Keratinocyte (primary cell): ENCODE measurements at regions not wholly inside any gene's neighbourhood (a gene's known extent, or its start where the extent isn't known, plus 50 kb on each side); places are given as distances from the start of the nearest gene placed in this dataset.
"Not testable (repeated sequence)": the region's sequence is repeated elsewhere in the genome, so short reads cannot be mapped to it uniquely, and the experiment has no call there.

ENCODE experiments used
- EZH2 ChIP-seq: IDR thresholded peaks from one replicate; pipeline ENCODE4 v1.6.1; 2012; ENCODE audit warnings: inconsistent platforms, mild to moderate bottlenecking, low read length, moderate library complexity
- TF ChIP-seq, protein P1 (sequence below), 3 experiments: IDR thresholded peaks in 1 of 3; conservative IDR thresholded peaks in 1 of 3; optimal IDR thresholded peaks in 1 of 3; 2 replicates in 2 of 3; 3 replicates in 1 of 3; pipeline versions ENCODE3 to v1.5.1; 2011; ENCODE audit warnings: low read length in 3 of 3, mild to moderate bottlenecking in 3 of 3, moderate library complexity in 2 of 3, control low read depth in 1 of 3, inconsistent platforms in 1 of 3; ENCODE audit not compliant: insufficient read depth in 2 of 3; ENCODE audit errors: extremely low read depth in 1 of 3

DNA sequence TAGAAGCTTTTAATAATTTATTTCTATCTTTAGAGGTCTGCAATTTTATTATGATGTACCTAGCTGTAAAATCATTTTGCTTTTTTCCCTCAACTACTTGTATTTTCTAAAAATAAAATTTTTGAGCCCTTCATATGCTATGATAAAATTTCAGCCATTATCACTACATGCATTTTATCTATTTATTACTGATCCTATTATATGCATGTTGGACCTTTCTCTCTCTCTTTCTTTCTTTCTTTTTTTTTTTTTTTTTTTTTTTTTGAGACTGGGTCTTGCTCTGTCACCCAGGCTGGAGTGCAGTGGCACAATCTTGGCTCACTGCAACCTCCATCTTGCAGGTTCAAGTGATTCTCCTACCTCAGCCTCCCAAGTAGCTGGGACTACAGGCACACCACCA is 440.1 kb upstream of the RORB start:
- TF ChIP-seq, protein P1, sequence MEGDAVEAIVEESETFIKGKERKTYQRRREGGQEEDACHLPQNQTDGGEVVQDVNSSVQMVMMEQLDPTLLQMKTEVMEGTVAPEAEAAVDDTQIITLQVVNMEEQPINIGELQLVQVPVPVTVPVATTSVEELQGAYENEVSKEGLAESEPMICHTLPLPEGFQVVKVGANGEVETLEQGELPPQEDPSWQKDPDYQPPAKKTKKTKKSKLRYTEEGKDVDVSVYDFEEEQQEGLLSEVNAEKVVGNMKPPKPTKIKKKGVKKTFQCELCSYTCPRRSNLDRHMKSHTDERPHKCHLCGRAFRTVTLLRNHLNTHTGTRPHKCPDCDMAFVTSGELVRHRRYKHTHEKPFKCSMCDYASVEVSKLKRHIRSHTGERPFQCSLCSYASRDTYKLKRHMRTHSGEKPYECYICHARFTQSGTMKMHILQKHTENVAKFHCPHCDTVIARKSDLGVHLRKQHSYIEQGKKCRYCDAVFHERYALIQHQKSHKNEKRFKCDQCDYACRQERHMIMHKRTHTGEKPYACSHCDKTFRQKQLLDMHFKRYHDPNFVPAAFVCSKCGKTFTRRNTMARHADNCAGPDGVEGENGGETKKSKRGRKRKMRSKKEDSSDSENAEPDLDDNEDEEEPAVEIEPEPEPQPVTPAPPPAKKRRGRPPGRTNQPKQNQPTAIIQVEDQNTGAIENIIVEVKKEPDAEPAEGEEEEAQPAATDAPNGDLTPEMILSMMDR (optimal IDR thresholded peaks at IDR 0.05 in 1 of 3, IDR thresholded peaks at IDR 0.05 in 1 of 3, conservative IDR thresholded peaks at IDR 0.05 in 1 of 3; ENCODE audit: extremely low read depth in 1 of 3, insufficient read depth in 2 of 3, low read length in 3 of 3): not testable (repeated sequence)
- not testable (repeated sequence) for TF ChIP-seq EZH2
